ENCODE measurements at regions not wholly inside any gene's neighbourhood (a gene's known extent, or its start where the extent isn't known, plus 50 kb on each side); places are given as distances from the start of the nearest gene placed in this dataset.

GRCh38 chr4:123616951-123617461, 220.4 kb downstream of the SPRY1 start:
- POLR2A ChIA-PET = interaction anchor here (0.6 kb wide), 1 partner anchor 773 kb away, joined by 3 read pairs; no protein-coding TSS in a partner anchor
- Histone ChIP-seq H3K36me3 (ENCODE audit: control insufficient read depth, insufficient read depth, low read length) (no peaks in the 10 kb centered on the region), H3K27me3 (ENCODE audit: control insufficient read depth, insufficient read depth, low read length) (no peaks in the 10 kb centered on the region), H3K4me3 (ENCODE audit: low read depth, low read length) (no peak overlapping the region)
- no peak for TF ChIP-seq CTCF (IDR thresholded peaks at IDR 0.05; ENCODE audit: insufficient read depth, low read depth, low read length)
- DNase-seq (ENCODE audit: low read depth) = peak; percentile 71
- CTCF ChIA-PET = interaction anchor here (0.6 kb wide), 1 partner anchor 257 kb away, joined by 3 read pairs; no protein-coding TSS in a partner anchor

GRCh38 chr4:123617791-123618190, 221.2 kb downstream of the SPRY1 start:
- no peak for TF ChIP-seq CTCF (IDR thresholded peaks at IDR 0.05; ENCODE audit: insufficient read depth, low read depth, low read length)
- H3K4me3 ChIP-seq (ENCODE audit: low read depth, low read length) = no peak overlapping the region
- no peaks in the 10 kb centered on the region for H3K36me3 ChIP-seq (ENCODE audit: control insufficient read depth, insufficient read depth, low read length)
- no peaks in the 10 kb centered on the region for H3K27me3 ChIP-seq (ENCODE audit: control insufficient read depth, insufficient read depth, low read length)
- POLR2A ChIA-PET = no interaction called here
- CTCF ChIA-PET = interaction anchor here (1.0 kb wide), 1 partner anchor 25 kb away, joined by 3 read pairs; no protein-coding TSS in a partner anchor
- DNase-seq (ENCODE audit: low read depth) = no peak

GRCh38 chr4:123618606-123619005, 222.0 kb downstream of the SPRY1 start:
- no peaks in the 10 kb centered on the region for H3K27me3 ChIP-seq (ENCODE audit: control insufficient read depth, insufficient read depth, low read length)
- ChIA-PET CTCF (interaction anchor here (0.6 to 1.0 kb wide), 2 partner anchors 24 to 80 kb away, joined by 3 read pairs; no protein-coding TSS in a partner anchor), POLR2A (interaction anchor here (0.6 kb wide), 1 partner anchor 139 kb away, joined by 5 read pairs; no protein-coding TSS in a partner anchor)
- DNase-seq (ENCODE audit: low read depth) = no peak
- no peak for TF ChIP-seq CTCF (IDR thresholded peaks at IDR 0.05; ENCODE audit: insufficient read depth, low read depth, low read length)
- no peak overlapping the region for H3K4me3 ChIP-seq (ENCODE audit: low read depth, low read length)
- no peaks in the 10 kb centered on the region for H3K36me3 ChIP-seq (ENCODE audit: control insufficient read depth, insufficient read depth, low read length)

GRCh38 chr4:123619326-123619725, 222.7 kb downstream of the SPRY1 start:
- ChIA-PET CTCF (no interaction called here), POLR2A (interaction anchor here (0.6 kb wide), 1 partner anchor 140 kb away, joined by 5 read pairs; no protein-coding TSS in a partner anchor)
- TF ChIP-seq CTCF (IDR thresholded peaks at IDR 0.05; ENCODE audit: insufficient read depth, low read depth, low read length) = no peak
- no peaks in the 10 kb centered on the region for H3K36me3 ChIP-seq (ENCODE audit: control insufficient read depth, insufficient read depth, low read length)
- H3K4me3 ChIP-seq (ENCODE audit: low read depth, low read length) = no peak overlapping the region
- no peaks in the 10 kb centered on the region for H3K27me3 ChIP-seq (ENCODE audit: control insufficient read depth, insufficient read depth, low read length)
- DNase-seq (ENCODE audit: low read depth) = no peak

GRCh38 chr4:123619895-123620294, 223.3 kb downstream of the SPRY1 start:
- no peak overlapping the region for H3K4me3 ChIP-seq (ENCODE audit: low read depth, low read length)
- no peaks in the 10 kb centered on the region for H3K27me3 ChIP-seq (ENCODE audit: control insufficient read depth, insufficient read depth, low read length)
- ChIA-PET CTCF (no interaction called here), POLR2A (no interaction called here)
- no peak for DNase-seq (ENCODE audit: low read depth)
- no peak for TF ChIP-seq CTCF (IDR thresholded peaks at IDR 0.05; ENCODE audit: insufficient read depth, low read depth, low read length)
- H3K36me3 ChIP-seq (ENCODE audit: control insufficient read depth, insufficient read depth, low read length) = no peaks in the 10 kb centered on the region
